ENCODE measurements at regions not wholly inside any gene's neighbourhood (a gene's known extent, or its start where the extent isn't known, plus 50 kb on each side); places are given as distances from the start of the nearest gene placed in this dataset.
A peak's percentile ranks its signal among the peaks of the same experiment; 100 is the strongest.
"Not testable (repeated sequence)": the region's sequence is repeated elsewhere in the genome, so short reads cannot be mapped to it uniquely, and the experiment has no call there.

- H3K4me3 ChIP-seq (ENCODE audit: low read depth, low read length), result no peak overlapping the region
- TF ChIP-seq, protein P1, sequence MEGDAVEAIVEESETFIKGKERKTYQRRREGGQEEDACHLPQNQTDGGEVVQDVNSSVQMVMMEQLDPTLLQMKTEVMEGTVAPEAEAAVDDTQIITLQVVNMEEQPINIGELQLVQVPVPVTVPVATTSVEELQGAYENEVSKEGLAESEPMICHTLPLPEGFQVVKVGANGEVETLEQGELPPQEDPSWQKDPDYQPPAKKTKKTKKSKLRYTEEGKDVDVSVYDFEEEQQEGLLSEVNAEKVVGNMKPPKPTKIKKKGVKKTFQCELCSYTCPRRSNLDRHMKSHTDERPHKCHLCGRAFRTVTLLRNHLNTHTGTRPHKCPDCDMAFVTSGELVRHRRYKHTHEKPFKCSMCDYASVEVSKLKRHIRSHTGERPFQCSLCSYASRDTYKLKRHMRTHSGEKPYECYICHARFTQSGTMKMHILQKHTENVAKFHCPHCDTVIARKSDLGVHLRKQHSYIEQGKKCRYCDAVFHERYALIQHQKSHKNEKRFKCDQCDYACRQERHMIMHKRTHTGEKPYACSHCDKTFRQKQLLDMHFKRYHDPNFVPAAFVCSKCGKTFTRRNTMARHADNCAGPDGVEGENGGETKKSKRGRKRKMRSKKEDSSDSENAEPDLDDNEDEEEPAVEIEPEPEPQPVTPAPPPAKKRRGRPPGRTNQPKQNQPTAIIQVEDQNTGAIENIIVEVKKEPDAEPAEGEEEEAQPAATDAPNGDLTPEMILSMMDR (IDR thresholded peaks at IDR 0.05; ENCODE audit: low read depth, low read length, missing control alignments), result no peak
- DNase-seq (ENCODE audit: low read depth), result no peak
Observed at GRCh38 chr14:22105006-22105623, 431.5 kb upstream of the OR4E1 start.

- DNase-seq (ENCODE audit: low read depth); H3K4me3 ChIP-seq (ENCODE audit: low read depth, low read length): not testable (repeated sequence)
Observed at GRCh38 chr14:22100764-22101120, 427.1 kb upstream of the OR4E1 start.

DNA sequence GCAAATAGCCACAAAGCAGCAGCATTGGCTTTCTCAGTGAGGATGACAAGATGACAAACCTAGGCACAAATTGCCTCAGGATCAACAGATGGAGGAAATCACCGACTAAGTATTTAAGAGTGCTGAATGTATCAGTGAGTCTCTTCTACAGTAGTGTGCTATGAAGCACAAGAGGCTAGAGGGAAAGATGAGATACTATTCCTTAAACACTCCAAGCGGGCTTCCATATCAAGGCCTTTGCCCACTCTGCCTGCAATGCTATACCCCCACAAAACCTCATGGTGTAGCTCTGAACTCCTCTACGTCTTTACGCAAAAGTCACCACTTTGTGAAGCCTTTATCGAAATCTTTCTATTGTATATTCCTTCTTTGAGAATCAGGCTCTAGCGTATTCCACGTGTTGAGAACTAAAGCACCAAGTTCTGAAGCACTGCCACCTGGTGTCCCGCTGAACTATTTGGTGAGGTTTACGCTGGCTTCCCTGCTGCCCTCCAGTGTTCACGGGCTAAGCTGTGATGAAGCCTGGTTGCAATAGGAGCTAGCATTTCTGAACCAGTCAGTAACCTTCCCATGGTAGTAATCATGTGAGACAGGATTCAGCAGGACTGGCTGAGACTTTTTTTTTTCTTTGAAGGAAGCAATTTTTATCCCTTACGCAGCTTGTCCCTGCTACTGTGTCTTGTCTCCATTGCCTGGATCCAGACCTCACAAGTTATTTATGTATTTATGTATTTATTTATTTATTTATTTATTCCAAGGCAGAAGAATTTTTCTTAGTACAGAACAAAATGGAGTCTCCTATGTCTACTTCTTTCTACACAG lies 426.5 kb upstream of the OR4E1 start:
- H3K4me3 ChIP-seq (ENCODE audit: low read depth, low read length), result no peak overlapping the region
- TF ChIP-seq, protein P1 (IDR thresholded peaks at IDR 0.05; ENCODE audit: low read depth, low read length, missing control alignments), result peak; percentile 61
- peak; percentile 13 for DNase-seq (ENCODE audit: low read depth)

DNA sequence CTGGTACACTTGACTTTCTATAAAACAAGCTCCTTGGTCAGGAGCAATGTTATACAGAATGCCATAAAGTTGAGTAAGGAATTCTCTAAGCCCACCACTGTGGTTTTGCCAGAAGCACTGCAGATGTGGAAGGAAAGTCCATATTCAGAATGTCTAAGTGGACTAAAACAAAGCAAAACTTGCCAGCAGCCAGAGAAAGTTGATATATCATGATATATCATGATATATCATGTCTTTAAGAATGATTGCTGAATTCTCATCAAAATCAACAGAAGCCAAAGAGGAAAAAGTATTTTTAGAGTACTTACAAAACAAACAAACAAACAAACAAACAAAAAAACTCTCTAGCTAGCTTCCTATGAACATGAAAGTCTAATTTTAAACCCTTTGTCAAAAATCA lies 424.8 kb upstream of the OR4E1 start:
- H3K4me3 ChIP-seq (ENCODE audit: low read depth, low read length), result no peak overlapping the region
- DNase-seq (ENCODE audit: low read depth), result no peak
- TF ChIP-seq, protein P1 (IDR thresholded peaks at IDR 0.05; ENCODE audit: low read depth, low read length, missing control alignments), result no peak

DNA sequence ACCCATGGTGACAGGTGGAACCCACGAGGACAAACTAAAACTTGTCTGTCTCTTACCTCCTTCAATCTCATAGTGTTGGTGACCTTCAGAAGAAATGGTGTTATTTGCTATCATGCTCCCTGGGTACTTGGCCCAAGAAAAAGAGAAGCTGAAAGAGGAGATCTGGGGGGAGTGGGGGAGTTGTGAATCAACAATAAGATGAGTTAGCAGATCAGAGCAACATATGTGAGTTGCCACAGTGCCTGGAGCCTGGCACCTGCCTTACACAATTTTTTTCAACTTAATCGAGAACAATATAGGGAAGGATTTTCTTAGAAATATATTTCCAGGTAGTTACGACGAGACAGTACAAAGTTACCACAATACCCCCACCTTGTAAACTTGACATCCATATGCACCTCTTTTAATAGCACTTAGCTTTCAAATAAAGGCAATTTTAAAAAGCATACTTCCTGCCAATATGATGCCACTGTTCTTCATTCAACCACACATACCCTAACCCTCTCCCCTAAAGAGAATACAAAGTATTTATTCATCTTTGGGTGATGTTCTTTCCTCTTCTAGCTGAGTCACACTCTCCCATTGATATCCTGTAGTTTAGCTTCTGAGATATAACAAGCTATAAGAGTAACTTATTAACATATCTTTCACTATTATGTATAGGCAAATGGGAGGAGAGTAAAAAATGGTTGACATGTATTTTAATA lies 424.1 kb upstream of the OR4E1 start:
- DNase-seq (ENCODE audit: low read depth), result no peak
- H3K4me3 ChIP-seq (ENCODE audit: low read depth, low read length), result no peak overlapping the region
- TF ChIP-seq, protein P1 (IDR thresholded peaks at IDR 0.05; ENCODE audit: low read depth, low read length, missing control alignments), result no peak

DNA sequence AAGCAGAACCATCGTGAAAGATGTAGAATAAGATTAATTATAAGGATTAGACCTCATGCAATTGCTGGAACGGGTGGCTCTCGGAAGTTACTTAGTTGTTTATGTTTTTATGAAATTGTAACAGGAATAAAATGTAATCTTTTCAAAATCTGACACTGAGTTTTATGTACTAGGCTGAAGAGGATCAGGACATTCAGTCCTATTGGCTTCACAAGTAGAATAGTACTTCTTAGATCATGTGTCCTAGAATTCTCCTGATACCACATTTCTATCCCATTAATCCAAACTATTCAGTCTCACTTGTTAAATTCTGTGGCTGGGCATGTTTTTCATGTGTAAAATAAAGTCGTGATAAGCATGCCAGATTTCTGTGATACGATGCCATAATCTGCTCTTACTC lies 423.5 kb upstream of the OR4E1 start:
- no peak for DNase-seq (ENCODE audit: low read depth)
- no peak overlapping the region for H3K4me3 ChIP-seq (ENCODE audit: low read depth, low read length)
- TF ChIP-seq, protein P1 (IDR thresholded peaks at IDR 0.05; ENCODE audit: low read depth, low read length, missing control alignments), result no peak

- no peak overlapping the region for H3K4me3 ChIP-seq (ENCODE audit: low read depth, low read length)
- DNase-seq (ENCODE audit: low read depth), result no peak
- TF ChIP-seq, protein P1 (IDR thresholded peaks at IDR 0.05; ENCODE audit: low read depth, low read length, missing control alignments), result no peak
Observed at GRCh38 chr14:22096514-22096895, 422.9 kb upstream of the OR4E1 start.

Data from GM12864 (cell line).